Medulla oblongata (tissue), 1 donor: ENCODE measurements at regions not wholly inside any gene's neighbourhood (a gene's known extent, or its start where the extent isn't known, plus 50 kb on each side); places are given as distances from the start of the nearest gene placed in this dataset.
"Not testable (repeated sequence)": the region's sequence is repeated elsewhere in the genome, so short reads cannot be mapped to it uniquely, and the experiment has no call there.

Source experiments
- DNase-seq: peaks from one replicate; pipeline ENCODE4 v3.0.0-alpha.2; 2015; ENCODE audit errors: extremely low spot score

DNA sequence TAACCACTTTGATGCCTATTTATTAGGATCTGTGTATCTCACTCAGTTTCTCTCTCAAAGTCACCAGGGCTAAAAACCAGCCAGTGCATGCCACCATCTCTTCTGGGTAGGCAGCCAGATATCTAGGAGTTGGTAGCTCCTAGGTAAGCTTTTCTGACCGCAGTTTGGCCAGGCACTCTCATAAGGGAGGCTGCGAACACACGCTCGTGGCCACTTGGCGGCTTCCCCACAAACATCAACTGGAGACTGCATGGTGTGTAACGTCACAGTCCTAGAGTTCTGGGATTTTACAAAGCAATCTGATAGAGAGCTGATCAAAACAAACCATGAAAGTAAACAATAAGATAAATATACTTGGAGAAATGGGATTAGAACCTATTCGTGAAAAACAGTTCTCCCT is 424.3 kb upstream of the ACVR2A start:
- DNase-seq: no peak

DNA sequence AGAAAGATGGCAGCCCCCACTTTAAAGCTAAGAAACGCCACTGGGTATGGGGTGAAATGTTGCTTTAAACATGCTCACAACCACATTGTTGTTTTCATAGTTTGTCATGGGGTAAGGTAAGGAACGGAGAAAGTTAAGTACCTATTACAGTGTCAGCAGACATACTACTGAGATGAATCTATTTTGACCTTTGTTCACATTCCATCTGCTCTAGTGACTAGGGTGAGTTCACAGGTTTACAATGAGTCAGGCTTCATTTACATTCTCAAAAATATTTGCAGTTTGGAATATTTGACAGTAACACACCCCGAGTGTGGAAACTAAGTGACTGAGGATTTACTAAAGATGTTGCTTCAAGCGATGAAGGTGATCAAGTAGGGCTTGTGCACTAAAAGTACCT is 428.7 kb upstream of the ACVR2A start:
- DNase-seq: no peak

DNA sequence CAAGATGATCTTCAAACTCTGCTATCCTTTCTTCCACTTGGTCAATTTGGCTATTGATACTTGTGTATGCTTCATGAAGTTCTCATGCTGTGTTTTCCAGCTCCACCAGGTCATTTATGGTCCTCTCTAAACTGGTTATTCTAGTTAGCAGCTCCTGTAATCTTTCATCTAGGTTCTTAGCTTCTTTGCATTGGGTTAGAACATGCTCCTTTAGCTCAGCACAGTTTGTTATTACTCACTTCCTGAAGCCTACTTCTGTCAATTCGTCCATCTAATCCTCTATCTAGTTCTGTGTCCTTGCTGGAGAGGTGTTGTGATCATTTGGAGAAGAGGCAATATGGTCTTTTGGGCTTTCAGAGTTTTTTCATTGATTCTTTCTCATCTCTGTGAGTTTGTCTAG is 430.2 kb upstream of the ACVR2A start:
- DNase-seq: not testable (repeated sequence)

DNA sequence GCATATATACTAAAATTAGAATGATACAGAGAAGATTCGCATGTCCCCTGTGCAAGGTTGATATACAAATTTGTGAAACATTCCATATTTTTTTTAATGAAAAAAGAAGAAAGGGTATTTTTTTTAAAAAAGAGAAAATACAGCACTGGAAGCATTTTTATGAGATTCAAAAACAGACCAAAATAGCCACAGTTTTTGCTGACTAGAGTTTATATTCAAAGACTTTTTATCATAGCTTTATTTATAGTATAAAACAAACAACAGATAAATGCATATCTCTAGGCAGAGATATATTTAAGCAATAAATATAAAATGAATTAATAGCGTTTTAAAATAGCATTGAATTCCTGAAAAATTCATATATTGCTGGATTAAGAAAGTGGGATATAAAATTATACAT is 436.5 kb upstream of the ACVR2A start:
- no peak for DNase-seq

DNA sequence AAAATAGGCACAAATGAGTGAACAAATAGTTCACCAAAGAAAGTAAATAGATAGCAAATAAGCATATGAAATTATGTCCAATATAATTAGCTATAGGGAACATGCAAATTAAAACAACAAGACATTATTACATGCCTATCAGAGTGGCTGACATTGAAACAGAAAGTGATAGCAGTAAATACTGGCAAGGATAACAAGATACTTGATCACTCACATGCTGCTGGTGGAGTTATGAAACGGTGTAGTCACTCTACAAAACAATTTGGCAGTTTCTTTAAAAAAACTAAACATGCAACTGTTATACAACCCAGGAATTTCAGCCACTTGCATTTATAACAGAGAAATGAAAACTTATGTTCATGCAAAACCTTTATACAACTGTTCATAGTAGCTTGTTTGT is 439.2 kb upstream of the ACVR2A start:
- DNase-seq: no peak

GRCh38 chr2:147398996-147399395 is 445.8 kb upstream of the ACVR2A start:
- DNase-seq: no peak

DNA sequence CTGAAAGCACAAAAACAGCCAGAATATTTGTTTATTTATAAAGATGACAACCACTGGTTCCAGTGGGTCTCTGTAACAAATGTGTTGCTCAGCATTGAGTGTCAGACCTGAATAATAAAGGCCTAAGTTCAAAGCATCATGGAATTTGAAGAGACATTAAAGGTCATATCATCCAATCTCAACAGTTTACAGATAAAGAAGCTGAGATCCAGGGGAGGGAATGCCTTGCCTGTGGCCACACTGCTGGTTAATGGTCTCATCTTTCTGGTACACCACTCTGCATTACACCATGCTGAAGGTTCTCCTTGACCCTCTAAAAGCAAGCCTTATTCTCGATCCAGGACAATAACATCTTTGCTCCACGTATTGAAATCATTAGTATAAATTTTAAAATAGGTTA is 446.5 kb upstream of the ACVR2A start:
- no peak for DNase-seq

DNA sequence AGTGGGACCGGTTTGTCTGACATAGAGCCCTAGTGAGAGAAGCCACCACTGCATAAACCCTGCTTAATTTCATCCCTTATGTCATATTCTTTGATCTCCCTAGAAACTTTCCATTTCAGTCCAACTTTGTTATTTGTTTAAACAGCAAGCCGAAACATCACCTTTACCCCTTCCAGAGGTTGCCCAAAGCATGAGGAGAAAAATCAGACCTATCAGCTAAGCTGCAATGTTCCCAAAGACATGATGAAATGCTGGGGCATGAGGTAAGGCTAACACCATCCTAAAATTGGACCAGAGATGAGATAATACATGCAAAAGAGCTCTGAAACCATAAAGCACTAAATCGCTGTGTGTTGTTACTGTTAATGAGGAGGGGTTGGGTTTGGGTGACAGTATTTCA is 447.9 kb upstream of the ACVR2A start:
- no peak for DNase-seq

DNA sequence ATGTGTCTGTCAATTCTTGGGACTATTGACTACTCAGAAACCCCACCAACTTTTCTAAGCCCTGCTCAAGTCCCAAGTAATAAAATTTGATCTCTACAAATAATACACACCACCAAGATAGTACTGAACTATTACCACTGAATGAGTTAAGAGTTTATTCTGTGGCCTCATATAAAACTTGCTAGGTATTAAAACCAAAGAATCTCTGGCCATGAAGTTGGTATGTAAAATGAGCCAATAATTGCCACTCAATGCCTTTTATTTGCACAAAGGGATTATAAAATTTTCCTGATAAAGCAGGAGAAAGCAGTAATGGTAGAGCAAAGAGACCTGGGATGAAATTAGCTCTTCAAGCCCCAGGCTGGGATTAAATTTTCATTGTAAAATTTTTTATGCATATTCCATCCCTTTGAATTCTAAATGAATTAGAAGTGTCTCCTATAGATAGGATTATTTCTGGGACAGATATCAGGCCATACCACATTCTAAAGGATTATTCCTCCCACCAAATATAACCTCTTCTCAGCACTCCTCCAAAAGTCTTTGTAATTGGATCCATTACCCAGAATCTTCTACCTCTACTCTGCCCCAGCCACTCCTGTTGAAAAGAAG is 450.5 kb upstream of the ACVR2A start:
- no peak for DNase-seq

- DNase-seq: no peak
These were observed 452.6 kb upstream of the ACVR2A start for GRCh38 chr2:147392180-147392579.

- DNase-seq: no peak
These were observed 454.4 kb upstream of the ACVR2A start for GRCh38 chr2:147390475-147390874.

DNA sequence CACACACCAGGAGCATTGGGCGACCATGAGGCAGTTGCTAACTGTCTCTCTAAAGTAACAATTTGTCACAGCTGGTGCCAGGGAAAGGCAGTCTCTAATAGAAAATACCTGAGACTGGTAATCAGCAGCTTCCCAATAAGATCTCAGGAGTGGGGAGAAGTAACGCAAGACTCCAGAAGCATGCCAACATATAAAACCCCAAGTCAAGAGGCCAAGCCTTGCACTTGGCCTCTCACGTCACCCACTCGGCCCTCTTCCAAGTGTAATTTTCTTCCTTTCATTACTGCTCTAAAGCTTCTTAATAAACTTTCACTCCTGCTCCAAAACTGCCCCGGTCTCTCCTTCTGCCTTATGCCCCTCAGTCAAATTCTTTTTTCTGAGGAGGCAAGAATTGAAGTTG is 455.6 kb upstream of the ACVR2A start:
- DNase-seq: no peak

DNA sequence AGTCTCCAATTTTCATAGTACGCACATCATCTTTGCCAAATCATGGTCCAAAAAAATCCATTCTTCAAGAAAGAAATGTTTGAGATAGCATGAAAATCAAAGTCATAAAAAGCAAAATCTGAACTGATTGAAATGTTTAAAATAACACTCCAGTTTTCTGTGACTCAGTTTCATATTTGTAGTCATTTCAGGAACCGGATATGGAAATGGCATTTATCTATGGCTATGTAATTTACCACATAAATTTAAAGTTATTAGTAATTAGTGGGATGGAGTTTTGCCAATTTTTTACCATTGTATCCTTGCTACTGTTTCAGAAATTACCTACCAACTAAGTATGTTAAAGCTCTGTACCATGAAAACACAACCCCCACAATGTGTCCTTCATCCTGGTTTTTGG is 456.6 kb upstream of the ACVR2A start:
- DNase-seq: no peak

DNA sequence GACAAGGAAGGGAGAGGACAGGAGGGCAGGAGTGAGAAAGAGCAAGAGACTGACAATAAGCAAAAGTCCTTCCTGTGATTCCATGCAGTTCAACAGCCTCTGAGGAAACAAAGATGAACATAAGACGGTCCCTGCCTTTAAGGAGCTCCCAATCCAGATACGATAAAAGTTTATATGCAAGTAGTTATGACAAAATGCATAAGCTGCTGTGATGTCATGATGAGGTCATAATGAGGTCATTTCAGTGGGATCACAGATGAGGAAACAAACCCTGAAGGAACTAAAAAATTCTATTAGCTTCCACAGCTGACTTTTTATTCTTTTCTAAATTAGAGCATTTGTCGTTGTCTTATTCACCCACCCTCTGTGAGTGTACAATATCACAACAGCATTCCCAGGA is 458.5 kb upstream of the ACVR2A start:
- no peak for DNase-seq

- DNase-seq: no peak
These were observed 459.2 kb upstream of the ACVR2A start for GRCh38 chr2:147385600-147385999.

- DNase-seq: no peak
These were observed 460.2 kb upstream of the ACVR2A start for GRCh38 chr2:147384659-147385058.

DNA sequence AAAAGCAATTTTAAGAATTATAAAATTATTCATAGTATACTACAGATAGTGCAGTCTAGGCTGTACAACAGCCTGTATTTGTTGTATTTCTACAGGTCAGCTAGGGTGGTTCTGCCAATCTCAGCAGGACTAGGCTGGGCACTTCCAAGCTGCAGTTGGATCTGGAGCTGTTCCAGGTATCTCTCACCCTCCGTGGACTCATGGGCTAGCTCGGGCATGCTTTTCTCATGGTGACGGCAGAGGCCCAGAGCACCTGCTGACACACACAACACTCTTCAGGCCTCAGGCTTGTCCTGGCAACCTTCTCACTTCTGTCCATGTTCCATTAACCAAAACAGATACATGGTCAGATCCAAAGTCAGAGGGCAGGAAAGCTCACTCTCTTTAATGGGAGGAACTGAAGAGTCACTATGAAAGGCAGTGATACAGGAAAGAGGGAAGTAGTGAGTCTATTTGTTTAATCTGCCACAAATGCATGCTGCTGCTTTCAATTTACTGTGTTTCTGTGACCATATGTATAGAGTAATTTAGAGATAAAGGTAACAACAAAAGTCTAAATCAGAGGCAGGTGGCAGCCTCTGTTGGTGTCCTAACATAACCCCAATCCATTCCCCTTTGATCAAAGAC is 462.4 kb upstream of the ACVR2A start:
- no peak for DNase-seq

- DNase-seq: no peak
These were observed 466.4 kb upstream of the ACVR2A start for GRCh38 chr2:147378403-147378802.

DNA sequence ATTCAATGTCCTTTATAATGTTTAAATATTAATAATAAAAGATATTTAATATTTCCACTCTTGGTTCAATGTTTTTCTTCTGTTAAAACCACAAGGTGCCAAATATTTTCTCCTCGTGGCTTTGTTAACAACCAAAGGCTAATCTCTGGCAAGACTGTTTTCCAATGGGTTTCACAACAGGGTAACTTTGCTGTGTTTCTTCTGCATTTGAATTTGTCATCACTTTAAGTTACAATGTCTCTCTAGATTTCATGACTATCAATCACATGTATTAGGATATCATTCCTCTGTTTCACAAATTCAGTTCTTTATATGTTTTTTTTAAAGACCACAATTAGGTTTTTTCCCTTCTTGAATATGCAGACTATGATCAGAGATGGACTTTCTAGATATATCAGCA is 469.8 kb upstream of the ACVR2A start:
- DNase-seq: no peak

DNA sequence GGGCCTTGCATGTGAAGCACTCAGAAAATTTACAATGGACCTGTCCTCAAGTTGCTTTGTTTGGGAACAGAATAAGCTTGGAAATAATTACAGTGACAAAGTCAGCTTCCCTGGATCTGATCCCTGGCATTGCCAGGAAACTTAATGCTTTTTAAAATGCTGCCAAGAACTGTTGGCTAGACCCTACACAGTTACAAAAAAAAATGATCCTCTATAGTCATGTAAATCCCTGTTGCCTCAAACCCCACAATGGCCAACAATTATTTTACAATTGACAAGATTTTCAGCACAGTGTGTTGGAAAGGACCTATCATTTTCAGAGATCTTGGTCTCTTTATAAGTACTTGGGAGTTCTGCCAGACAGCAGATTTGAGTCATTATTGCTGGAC is 470.4 kb upstream of the ACVR2A start:
- no peak for DNase-seq

DNA sequence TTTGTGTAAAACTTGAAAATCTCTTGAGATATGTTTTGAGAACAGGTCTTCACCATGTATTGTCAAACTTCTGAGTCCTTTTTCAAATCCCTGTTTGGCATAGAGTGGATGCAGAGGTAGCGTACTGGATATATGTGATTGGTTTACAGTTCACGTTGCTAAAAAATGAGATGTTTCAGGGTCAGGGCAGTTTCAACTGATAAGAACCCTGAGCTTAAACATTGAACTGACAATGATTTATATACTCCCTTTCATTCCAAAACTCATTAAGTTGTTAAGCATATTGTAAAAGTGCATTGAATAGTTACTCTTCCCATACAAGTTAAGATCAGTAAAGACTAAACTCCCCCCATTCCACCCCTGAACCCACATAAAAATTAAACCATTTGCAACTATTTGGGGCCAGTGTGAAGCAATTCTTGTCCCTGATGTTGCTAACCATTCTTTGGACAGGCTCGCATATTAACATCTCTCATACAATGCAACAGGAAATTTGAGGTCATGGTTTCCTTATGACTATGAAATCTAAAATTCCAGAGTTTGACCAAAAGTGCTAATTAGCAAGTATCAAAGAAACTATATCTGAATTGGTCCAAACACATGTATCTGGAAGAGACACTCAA is 470.9 kb upstream of the ACVR2A start:
- DNase-seq: no peak

GRCh38 chr2:147368306-147368705 is 476.5 kb upstream of the ACVR2A start:
- DNase-seq: no peak

GRCh38 chr2:147366279-147366678 is 478.6 kb upstream of the ACVR2A start:
- no peak for DNase-seq

DNA sequence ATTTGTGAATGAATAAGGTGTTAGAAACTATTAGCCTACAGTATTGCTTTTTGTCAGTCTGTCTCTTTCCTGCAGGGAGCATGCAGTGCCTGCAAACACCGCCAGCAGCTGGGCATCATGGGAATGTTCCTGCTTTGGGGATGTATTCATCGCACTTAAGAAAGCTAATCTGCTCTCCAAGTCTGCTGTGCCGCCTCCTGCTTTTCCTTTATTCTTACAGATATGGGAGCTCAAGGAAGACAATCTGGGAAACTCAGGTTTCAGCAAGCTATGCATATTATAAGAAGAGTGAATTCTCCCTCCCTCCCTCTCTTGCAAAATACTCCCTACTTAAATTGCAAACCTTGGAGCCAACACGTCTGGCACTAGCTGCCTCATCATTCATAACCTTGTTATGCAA is 479.2 kb upstream of the ACVR2A start:
- no peak for DNase-seq
